CD4-positive, alpha-beta T cell treated with Interleukin-17A for 1 hour (primary cell): ENCODE measurements at regions not wholly inside any gene's neighbourhood (a gene's known extent, or its start where the extent isn't known, plus 50 kb on each side); places are given as distances from the start of the nearest gene placed in this dataset.
"Not testable (repeated sequence)": the region's sequence is repeated elsewhere in the genome, so short reads cannot be mapped to it uniquely, and the experiment has no call there.

Experiments
- DNase-seq: peaks from one replicate; pipeline ENCODE4 v3.0.0-alpha.2; 2020

GRCh38 chr14:44453433-44454171 lies 53.5 kb downstream of the FSCB start:
- DNase-seq = no peak

GRCh38 chr14:44450232-44450631 lies 56.9 kb downstream of the FSCB start:
- DNase-seq = not testable (repeated sequence)

GRCh38 chr14:44449680-44450079 lies 57.4 kb downstream of the FSCB start:
- DNase-seq = no peak

- no peak for DNase-seq
Measured at GRCh38 chr14:44448951-44449358, 58.1 kb downstream of the FSCB start.

- DNase-seq = no peak
Measured at GRCh38 chr14:44446965-44447364, 60.1 kb downstream of the FSCB start.

- DNase-seq = no peak
Measured at GRCh38 chr14:44444454-44444853, 62.6 kb downstream of the FSCB start.

GRCh38 chr14:44438936-44439335 lies 68.1 kb downstream of the FSCB start:
- no peak for DNase-seq

- no peak for DNase-seq
Measured at GRCh38 chr14:44438221-44438620, 68.9 kb downstream of the FSCB start.

GRCh38 chr14:44436458-44436857 lies 70.6 kb downstream of the FSCB start:
- no peak for DNase-seq

- no peak for DNase-seq
Measured at GRCh38 chr14:44428231-44428945, 78.7 kb downstream of the FSCB start.

GRCh38 chr14:44422699-44423098 lies 84.4 kb downstream of the FSCB start:
- DNase-seq = no peak

- no peak for DNase-seq
Measured at GRCh38 chr14:44420226-44420625, 86.9 kb downstream of the FSCB start.

- DNase-seq = no peak
Measured at GRCh38 chr14:44418856-44419255, 88.2 kb downstream of the FSCB start.

- no peak for DNase-seq
Measured at GRCh38 chr14:44417809-44418208, 89.3 kb downstream of the FSCB start.

GRCh38 chr14:44414646-44415045 lies 92.4 kb downstream of the FSCB start:
- no peak for DNase-seq

- no peak for DNase-seq
Measured at GRCh38 chr14:44412858-44413569, 94.1 kb downstream of the FSCB start.

GRCh38 chr14:44405011-44405486 lies 102.0 kb downstream of the FSCB start:
- DNase-seq = no peak

- no peak for DNase-seq
Measured at GRCh38 chr14:44404599-44404998, 102.5 kb downstream of the FSCB start.

GRCh38 chr14:44404036-44404435 lies 103.0 kb downstream of the FSCB start:
- DNase-seq = no peak

GRCh38 chr14:44403193-44403592 lies 103.9 kb downstream of the FSCB start:
- no peak for DNase-seq

- no peak for DNase-seq
Measured at GRCh38 chr14:44396226-44396625, 110.9 kb downstream of the FSCB start.

- DNase-seq = no peak
Measured at GRCh38 chr14:44392984-44393383, 114.1 kb downstream of the FSCB start.

GRCh38 chr14:44388306-44388705 lies 118.8 kb downstream of the FSCB start:
- no peak for DNase-seq

- no peak for DNase-seq
Measured at GRCh38 chr14:44385906-44386305, 121.2 kb downstream of the FSCB start.
